ENCODE measurements at regions not wholly inside any gene's neighbourhood (a gene's known extent, or its start where the extent isn't known, plus 50 kb on each side); places are given as distances from the start of the nearest gene placed in this dataset.
"Not testable (repeated sequence)": the region's sequence is repeated elsewhere in the genome, so short reads cannot be mapped to it uniquely, and the experiment has no call there.

GRCh38 chr4:73671348-73671747 is 51.1 kb upstream of the RASSF6 start:
- POLR2A ChIA-PET; DNase-seq (ENCODE audit: extremely low spot score); CTCF ChIA-PET: not testable (repeated sequence)

- TF ChIP-seq FOXM1 (IDR thresholded peaks at IDR 0.05; ENCODE audit: borderline replicate concordance) (no peak), BHLHE40 (IDR thresholded peaks at IDR 0.05; ENCODE audit: borderline replicate concordance) (no peak), HDGF (IDR thresholded peaks at IDR 0.05; ENCODE audit: borderline replicate concordance) (no peak), PKNOX1 (IDR thresholded peaks at IDR 0.05) (no peak), TARDBP (IDR thresholded peaks at IDR 0.05) (no peak), FOXA1 (IDR thresholded peaks at IDR 0.05) (no peak), CTBP1 (IDR thresholded peaks at IDR 0.05; ENCODE audit: borderline replicate concordance) (no peak), ZNF384 (IDR thresholded peaks at IDR 0.05) (no peak), L3MBTL2 (conservative IDR thresholded peaks at IDR 0.05) (no peak), NFRKB (IDR thresholded peaks at IDR 0.05) (no peak), LEF1 (IDR thresholded peaks at IDR 0.05; ENCODE audit: borderline replicate concordance) (no peak), SP1 (IDR thresholded peaks at IDR 0.05) (no peak)
- CTCF ChIA-PET = no interaction called here
- DNase-seq (ENCODE audit: extremely low spot score) = no peak
- POLR2A ChIA-PET = no interaction called here
These were observed 53.0 kb upstream of the RASSF6 start for GRCh38 chr4:73673286-73673685.

- TF ChIP-seq NFRKB (IDR thresholded peaks at IDR 0.05) (no peak), TARDBP (IDR thresholded peaks at IDR 0.05) (no peak), L3MBTL2 (conservative IDR thresholded peaks at IDR 0.05) (no peak), BHLHE40 (IDR thresholded peaks at IDR 0.05; ENCODE audit: borderline replicate concordance) (no peak), FOXM1 (IDR thresholded peaks at IDR 0.05; ENCODE audit: borderline replicate concordance) (no peak), ARNT (IDR thresholded peaks at IDR 0.05) (no peak), CTBP1 (IDR thresholded peaks at IDR 0.05; ENCODE audit: borderline replicate concordance) (no peak), FOXA1 (IDR thresholded peaks at IDR 0.05) (no peak), SP1 (IDR thresholded peaks at IDR 0.05) (no peak), ELF4 (IDR thresholded peaks at IDR 0.05) (no peak), SUZ12 (IDR thresholded peaks at IDR 0.05) (no peak), HDGF (IDR thresholded peaks at IDR 0.05; ENCODE audit: borderline replicate concordance) (no peak), PKNOX1 (IDR thresholded peaks at IDR 0.05) (no peak), ZNF384 (IDR thresholded peaks at IDR 0.05) (no peak), LEF1 (IDR thresholded peaks at IDR 0.05; ENCODE audit: borderline replicate concordance) (no peak), FOXK2 (IDR thresholded peaks at IDR 0.05) (no peak)
- POLR2A ChIA-PET = no interaction called here
- DNase-seq (ENCODE audit: extremely low spot score) = no peak
- CTCF ChIA-PET = interaction anchor here (0.6 kb wide), 2 partner anchors 166 to 364 kb away, joined by 3 to 4 read pairs; partner anchors contain the start of gene CXCL3
These were observed 54.2 kb upstream of the RASSF6 start for GRCh38 chr4:73674451-73674919.

GRCh38 chr4:73675623-73676022 is 55.4 kb upstream of the RASSF6 start:
- CTCF ChIA-PET = interaction anchor here (1.0 kb wide), 1 partner anchor 10 kb away, joined by 3 read pairs; no protein-coding TSS in a partner anchor
- TF ChIP-seq FOXA1 (IDR thresholded peaks at IDR 0.05) (no peak), FOXM1 (IDR thresholded peaks at IDR 0.05; ENCODE audit: borderline replicate concordance) (no peak), HDGF (IDR thresholded peaks at IDR 0.05; ENCODE audit: borderline replicate concordance) (no peak), CTBP1 (IDR thresholded peaks at IDR 0.05; ENCODE audit: borderline replicate concordance) (no peak), FOXK2 (IDR thresholded peaks at IDR 0.05) (no peak), ARNT (IDR thresholded peaks at IDR 0.05) (no peak), ZNF384 (IDR thresholded peaks at IDR 0.05) (no peak), PKNOX1 (IDR thresholded peaks at IDR 0.05) (no peak), SP1 (IDR thresholded peaks at IDR 0.05) (no peak), L3MBTL2 (conservative IDR thresholded peaks at IDR 0.05) (no peak), TARDBP (IDR thresholded peaks at IDR 0.05) (no peak), SUZ12 (IDR thresholded peaks at IDR 0.05) (no peak), ELF4 (IDR thresholded peaks at IDR 0.05) (no peak), LEF1 (IDR thresholded peaks at IDR 0.05; ENCODE audit: borderline replicate concordance) (no peak), BHLHE40 (IDR thresholded peaks at IDR 0.05; ENCODE audit: borderline replicate concordance) (no peak), NFRKB (IDR thresholded peaks at IDR 0.05) (no peak)
- POLR2A ChIA-PET = no interaction called here
- DNase-seq (ENCODE audit: extremely low spot score) = no peak

- POLR2A ChIA-PET = no interaction called here
- TF ChIP-seq NFRKB (IDR thresholded peaks at IDR 0.05) (no peak), FOXM1 (IDR thresholded peaks at IDR 0.05; ENCODE audit: borderline replicate concordance) (no peak), HDGF (IDR thresholded peaks at IDR 0.05; ENCODE audit: borderline replicate concordance) (no peak)
- CTCF ChIA-PET = interaction anchor here (0.6 to 1.0 kb wide), 2 partner anchors 10 to 701 kb away, joined by 3 to 5 read pairs; no protein-coding TSS in a partner anchor
- DNase-seq (ENCODE audit: extremely low spot score) = no peak
These were observed 55.9 kb upstream of the RASSF6 start for GRCh38 chr4:73676136-73676535.

- TF ChIP-seq FOXA1 (IDR thresholded peaks at IDR 0.05) (no peak), FOXK2 (IDR thresholded peaks at IDR 0.05) (no peak), FOXM1 (IDR thresholded peaks at IDR 0.05; ENCODE audit: borderline replicate concordance) (no peak), PKNOX1 (IDR thresholded peaks at IDR 0.05) (no peak), L3MBTL2 (conservative IDR thresholded peaks at IDR 0.05) (no peak), NFRKB (IDR thresholded peaks at IDR 0.05) (no peak), ELF4 (IDR thresholded peaks at IDR 0.05) (no peak), SUZ12 (IDR thresholded peaks at IDR 0.05) (no peak), SP1 (IDR thresholded peaks at IDR 0.05) (no peak), HDGF (IDR thresholded peaks at IDR 0.05; ENCODE audit: borderline replicate concordance) (no peak)
- ChIA-PET POLR2A (no interaction called here), CTCF (no interaction called here)
- no peak for DNase-seq (ENCODE audit: extremely low spot score)
These were observed 56.7 kb upstream of the RASSF6 start for GRCh38 chr4:73676861-73677323.
